ENCODE measurements at regions not wholly inside any gene's neighbourhood (a gene's known extent, or its start where the extent isn't known, plus 50 kb on each side); places are given as distances from the start of the nearest gene placed in this dataset.

- no peaks in the 10 kb centered on the region for H3K36me3 ChIP-seq (ENCODE audit: control insufficient read depth, insufficient read depth, low read length)
- DNase-seq (no peak), ATAC-seq (no peak)
- H3K4me3 ChIP-seq (ENCODE audit: low read length): no peak overlapping the region
- H3K4me1 ChIP-seq (ENCODE audit: control insufficient read depth, insufficient read depth, low read length): no peaks in the 10 kb centered on the region
- Mint-ChIP-seq H3K9me3 (peaks cover 3 to 5% of the 10 kb centered on the region in 2 donors), H3K27me3 (ENCODE audit: low read depth in 2 of 2) (no peaks in the 10 kb centered on the region), H3K4me3 (no peak overlapping the region), H3K36me3 (no peaks in the 10 kb centered on the region), H3K27ac (no peak overlapping the region), H3K4me1 (no peaks in the 10 kb centered on the region)
- H3K27ac ChIP-seq (ENCODE audit: low read length): no peak overlapping the region
- no peaks in the 10 kb centered on the region for H3K9me3 ChIP-seq (ENCODE audit: control insufficient read depth, insufficient read depth, low read length)
- no peak for TF ChIP-seq CTCF (IDR thresholded peaks at IDR 0.05)
- WGBS (ENCODE audit: insufficient coverage): 90% methylated on average over 3 of the region's 3 CpGs
- no peaks in the 10 kb centered on the region for H3K27me3 ChIP-seq (ENCODE audit: control insufficient read depth, insufficient read depth, low read length)
- intact Hi-C loops (cut with micrococcal nuclease): no loop called here
Measured at GRCh38 chr20:17137692-17138091, 89.1 kb upstream of the PCSK2 start.

GRCh38 chr20:17138237-17138636 is 88.6 kb upstream of the PCSK2 start:
- Mint-ChIP-seq H3K9me3 (peaks cover 3 to 5% of the 10 kb centered on the region in 2 donors), H3K4me1 (no peaks in the 10 kb centered on the region), H3K27ac (no peak overlapping the region), H3K36me3 (no peaks in the 10 kb centered on the region), H3K27me3 (ENCODE audit: low read depth in 2 of 2) (no peaks in the 10 kb centered on the region), H3K4me3 (no peak overlapping the region)
- Histone ChIP-seq H3K36me3 (ENCODE audit: control insufficient read depth, insufficient read depth, low read length) (no peaks in the 10 kb centered on the region), H3K27me3 (ENCODE audit: control insufficient read depth, insufficient read depth, low read length) (no peaks in the 10 kb centered on the region), H3K27ac (ENCODE audit: low read length) (no peak overlapping the region), H3K4me1 (ENCODE audit: control insufficient read depth, insufficient read depth, low read length) (no peaks in the 10 kb centered on the region), H3K4me3 (ENCODE audit: low read length) (no peak overlapping the region), H3K9me3 (ENCODE audit: control insufficient read depth, insufficient read depth, low read length) (no peaks in the 10 kb centered on the region)
- no peak for ATAC-seq
- intact Hi-C loops (cut with micrococcal nuclease): no loop called here
- no peak for DNase-seq
- 84% methylated on average over 5 of the region's 5 CpGs for WGBS (ENCODE audit: insufficient coverage)
- no peak for TF ChIP-seq CTCF (IDR thresholded peaks at IDR 0.05)

DNA sequence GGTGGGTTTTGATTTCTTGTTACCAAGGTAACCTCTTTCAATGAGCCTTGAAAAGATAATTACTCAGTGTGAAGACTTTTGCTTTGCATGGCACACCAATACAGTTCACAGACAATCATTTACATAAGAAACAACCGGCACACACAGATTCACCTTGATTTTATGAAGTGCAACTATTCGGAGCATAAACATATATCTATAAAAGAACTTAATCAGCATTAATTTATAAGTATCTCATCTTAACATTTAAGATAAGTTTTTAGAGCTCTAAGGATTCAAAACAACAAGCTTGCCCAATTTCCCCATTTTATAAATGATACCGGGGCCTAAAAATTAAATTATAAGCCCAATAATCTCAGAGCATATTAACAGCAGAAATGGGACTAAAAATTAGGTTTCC is 85.9 kb upstream of the PCSK2 start:
- no peaks in the 10 kb centered on the region for H3K4me1 ChIP-seq (ENCODE audit: control insufficient read depth, insufficient read depth, low read length)
- intact Hi-C loops (cut with micrococcal nuclease): no loop called here
- DNase-seq (no peak), ATAC-seq (no peak)
- no peak for TF ChIP-seq CTCF (IDR thresholded peaks at IDR 0.05)
- H3K27ac ChIP-seq (ENCODE audit: low read length): no peak overlapping the region
- Mint-ChIP-seq H3K36me3 (no peaks in the 10 kb centered on the region), H3K27ac (no peak overlapping the region), H3K4me1 (no peaks in the 10 kb centered on the region), H3K9me3 (peaks cover 5 to 14% of the 10 kb centered on the region in 2 donors), H3K4me3 (no peak overlapping the region), H3K27me3 (ENCODE audit: low read depth in 2 of 2) (no peaks in the 10 kb centered on the region)
- no peaks in the 10 kb centered on the region for H3K36me3 ChIP-seq (ENCODE audit: control insufficient read depth, insufficient read depth, low read length)
- no peaks in the 10 kb centered on the region for H3K27me3 ChIP-seq (ENCODE audit: control insufficient read depth, insufficient read depth, low read length)
- H3K9me3 ChIP-seq (ENCODE audit: control insufficient read depth, insufficient read depth, low read length): no peaks in the 10 kb centered on the region
- no peak overlapping the region for H3K4me3 ChIP-seq (ENCODE audit: low read length)
- WGBS (ENCODE audit: insufficient coverage): 88% methylated on average over 2 of the region's 3 CpGs

- peaks cover 5 to 14% of the 10 kb centered on the region in 2 donors for H3K9me3 Mint-ChIP-seq
- no peaks in the 10 kb centered on the region for H3K9me3 ChIP-seq (ENCODE audit: control insufficient read depth, insufficient read depth, low read length)
Measured at GRCh38 chr20:17141568-17141967, 85.3 kb upstream of the PCSK2 start.

More at GRCh38 chr20:17141568-17141967, 85.3 kb upstream of the PCSK2 start:
- 95% methylated on average over 4 of the region's 4 CpGs for WGBS (ENCODE audit: insufficient coverage)
- intact Hi-C loops (cut with micrococcal nuclease): no loop called here
- no peaks in the 10 kb centered on the region for H3K4me1 ChIP-seq (ENCODE audit: control insufficient read depth, insufficient read depth, low read length)
- no peaks in the 10 kb centered on the region for H3K36me3 ChIP-seq (ENCODE audit: control insufficient read depth, insufficient read depth, low read length)
- Mint-ChIP-seq H3K27ac (no peak overlapping the region), H3K27me3 (ENCODE audit: low read depth in 2 of 2) (no peaks in the 10 kb centered on the region), H3K4me3 (no peak overlapping the region), H3K4me1 (no peaks in the 10 kb centered on the region), H3K36me3 (no peaks in the 10 kb centered on the region)
- DNase-seq (no peak), ATAC-seq (no peak)
- H3K4me3 ChIP-seq (ENCODE audit: low read length): no peak overlapping the region
- no peak overlapping the region for H3K27ac ChIP-seq (ENCODE audit: low read length)
- H3K27me3 ChIP-seq (ENCODE audit: control insufficient read depth, insufficient read depth, low read length): no peaks in the 10 kb centered on the region
- no peak for TF ChIP-seq CTCF (IDR thresholded peaks at IDR 0.05)

All from natural killer cell (primary cell).